Astrocyte of the spinal cord (primary cell): ENCODE measurements at regions not wholly inside any gene's neighbourhood (a gene's known extent, or its start where the extent isn't known, plus 50 kb on each side); places are given as distances from the start of the nearest gene placed in this dataset.

ENCODE experiments used
- DNase-seq: peaks from one replicate; pipeline ENCODE4 v3.0.0; 2011; ENCODE audit warnings: low read depth, low spot score
- H3K4me3 ChIP-seq: 2 replicates; pipeline ENCODE4 v1.5.1; 2011; ENCODE audit warnings: low read depth, mild to moderate bottlenecking, low read length, moderate library complexity
- CTCF ChIP-seq: IDR thresholded peaks from 2 replicates; pipeline ENCODE4 v1.5.1; 2012; ENCODE audit warnings: low read depth, mild to moderate bottlenecking, low read length, inconsistent platforms
- in situ Hi-C: cut with HindIII; loops from 2 replicates; pipeline ENCODE4 v1.10.0; 2017; ENCODE audit warnings: low sequenced_read_pairs

- TF ChIP-seq CTCF = no peak
- in situ Hi-C loops = no loop called here
- no peak for DNase-seq
- no peak overlapping the region for H3K4me3 ChIP-seq
These were observed 55.4 kb upstream of the PTGFRN start for GRCh38 chr1:116854403-116854690.

- no peak for DNase-seq
- no peak overlapping the region for H3K4me3 ChIP-seq
- in situ Hi-C loops = no loop called here
- TF ChIP-seq CTCF = no peak
These were observed 55.0 kb upstream of the PTGFRN start for GRCh38 chr1:116854716-116855115.

- DNase-seq = peak; percentile 56
- TF ChIP-seq CTCF = no peak
- in situ Hi-C loops = no loop called here
- no peak overlapping the region for H3K4me3 ChIP-seq
These were observed 54.5 kb upstream of the PTGFRN start for GRCh38 chr1:116855191-116855619.

GRCh38 chr1:116855773-116856201 lies 53.9 kb upstream of the PTGFRN start:
- TF ChIP-seq CTCF = no peak
- in situ Hi-C loops = no loop called here
- H3K4me3 ChIP-seq = no peak overlapping the region
- peak; percentile 86 for DNase-seq

- in situ Hi-C loops = no loop called here
- H3K4me3 ChIP-seq = no peak overlapping the region
- DNase-seq = no peak
- no peak for TF ChIP-seq CTCF
These were observed 53.4 kb upstream of the PTGFRN start for GRCh38 chr1:116856312-116856711.

GRCh38 chr1:116857092-116857491 lies 52.6 kb upstream of the PTGFRN start:
- in situ Hi-C loops = no loop called here
- no peak for DNase-seq
- H3K4me3 ChIP-seq = no peak overlapping the region
- TF ChIP-seq CTCF = no peak
